ENCODE measurements at regions not wholly inside any gene's neighbourhood (a gene's known extent, or its start where the extent isn't known, plus 50 kb on each side); places are given as distances from the start of the nearest gene placed in this dataset.

DNA sequence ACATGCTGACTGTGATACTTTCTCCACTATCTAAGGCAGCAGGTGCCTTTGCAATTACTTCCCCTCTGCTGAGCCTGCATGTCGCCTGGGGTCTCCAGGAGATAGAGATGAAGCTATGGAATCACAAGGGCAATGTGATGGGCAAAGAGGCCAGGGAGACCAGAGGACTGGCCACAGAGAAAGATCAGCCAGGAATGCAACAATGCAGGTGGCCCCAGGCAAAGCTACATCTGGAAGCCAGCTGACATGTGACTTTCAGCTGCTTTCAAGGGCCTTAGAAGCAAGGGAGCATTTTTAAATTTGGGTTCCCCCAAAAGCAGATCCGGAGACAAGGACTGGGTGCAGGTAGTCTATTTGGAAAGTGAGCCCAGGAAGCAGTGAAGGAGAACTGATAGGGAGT is 107.9 kb upstream of the SRSF6 start:
- no peak for TF ChIP-seq CTCF (IDR thresholded peaks at IDR 0.05; ENCODE audit: insufficient read depth, low read length)
- TF ChIP-seq GABPA (IDR thresholded peaks at IDR 0.05; ENCODE audit: low read depth): no peak
- no peak for TF ChIP-seq SPI1 (IDR thresholded peaks at IDR 0.05; ENCODE audit: borderline replicate concordance, low read depth)
- no peak for TF ChIP-seq POLR2AphosphoS5 (IDR thresholded peaks at IDR 0.05; ENCODE audit: low read depth)

Measured in HL-60 (cell line).